ENCODE measurements at regions not wholly inside any gene's neighbourhood (a gene's known extent, or its start where the extent isn't known, plus 50 kb on each side); places are given as distances from the start of the nearest gene placed in this dataset.

- TF ChIP-seq CTCF (IDR thresholded peaks at IDR 0.05; ENCODE audit: extremely low read depth in 1 of 2, insufficient read depth in 1 of 2, low read depth in 1 of 2, low read length in 2 of 2) (no peak), POLR2AphosphoS5 (IDR thresholded peaks at IDR 0.05; ENCODE audit: insufficient read depth, low read depth, low read length) (no peak), EZH2 (IDR thresholded peaks at IDR 0.05; ENCODE audit: borderline replicate concordance, low read depth, low read length, severe bottlenecking) (no peak), MYC (IDR thresholded peaks at IDR 0.05; ENCODE audit: low read depth, low read length) (no peak), POLR2A (IDR thresholded peaks at IDR 0.05; ENCODE audit: low read depth, low read length) (no peak), FOS (IDR thresholded peaks at IDR 0.05; ENCODE audit: borderline replicate concordance, insufficient read depth, low read length) (no peak)
These were observed 68.7 kb upstream of the NECTIN1 start for GRCh38 chr11:119797736-119798135.

Measured in endothelial cell of umbilical vein (primary cell).